Endothelial cell of umbilical vein (primary cell): ENCODE measurements at regions not wholly inside any gene's neighbourhood (a gene's known extent, or its start where the extent isn't known, plus 50 kb on each side); places are given as distances from the start of the nearest gene placed in this dataset.

Experiments used
- BruUV-seq: library from RNA; stranded (reverse); fragments of 400-500 nt; replicated peaks from 2 replicates; lab custom pipeline; 2021; lab: Mats Ljungman, UMichigan
- CTCF ChIA-PET: fragments of 300-600, 350-600 bp; sonication (Branson Sonifier 250); formaldehyde crosslinking; loops from one replicate; lab custom pipeline; 2021; ENCODE audit warnings: antibody characterized with exemption, inconsistent platforms; lab: Charles Lee
- POLR2A ChIA-PET: fragments of 300-600, 350-600 bp; sonication (Branson Sonifier 250); formaldehyde crosslinking; loops from one replicate; lab custom pipeline; 2021; ENCODE audit warnings: antibody characterized with exemption, inconsistent platforms; lab: Charles Lee
- DNase-seq: peaks from one replicate; pipeline ENCODE4 v3.0.0-alpha.2; 2011; ENCODE audit warnings: low read depth, low spot score
- FAIRE-seq: peaks from 2 replicates; lab custom pipeline; 2011; peaks lifted over from hg19 to GRCh38; lab: Jason Lieb, UNC
- H2AFZ ChIP-seq: 2 replicates; pipeline ENCODE4 v1.6.0; 2012; ENCODE audit warnings: low read depth, low read length, control low read depth, inconsistent platforms
- H3K27ac ChIP-seq: 2 replicates; pipeline ENCODE4 v1.5.1; 2011; ENCODE audit warnings: low read depth, mild to moderate bottlenecking, control low read depth, low read length, moderate library complexity; ENCODE audit not compliant: insufficient read depth
- H3K27me3 ChIP-seq, 2 experiments: 2 replicates each; pipeline versions ENCODE4 v1.6.0 to v1.6.1; 2011; ENCODE audit warnings: low read length in 2 of 2, mixed read lengths in 1 of 2; ENCODE audit not compliant: control insufficient read depth in 2 of 2, insufficient read depth in 2 of 2
- H3K36me3 ChIP-seq, 2 experiments: 2 replicates in 1 of 2; 3 replicates in 1 of 2; pipeline ENCODE4 v1.5.1; 2011; ENCODE audit warnings: low read length in 2 of 2, mild to moderate bottlenecking in 1 of 2, moderate library complexity in 1 of 2; ENCODE audit not compliant: control insufficient read depth in 2 of 2, insufficient read depth in 2 of 2; ENCODE audit errors: extremely low read depth in 1 of 2
- H3K4me1 ChIP-seq: 3 replicates; pipeline ENCODE4 v1.5.1; 2011; ENCODE audit warnings: mild to moderate bottlenecking, low read length; ENCODE audit not compliant: control insufficient read depth, insufficient read depth; ENCODE audit errors: extremely low read depth
- H3K4me2 ChIP-seq: 2 replicates; pipeline ENCODE4 v1.6.1; 2011; ENCODE audit warnings: low read length, control low read depth, mixed read lengths; ENCODE audit not compliant: insufficient read depth
- H3K4me3 ChIP-seq, 3 experiments: fragments of 200-600 bp in 1 of 3; sonication (generic), shearing (Covaris generic) in 1 of 3; replicated peaks in 1 of 3; 2 replicates each; pipeline ENCODE4 v1.5.1; 2011 to 2016; ENCODE audit warnings: control low read depth in 3 of 3, low read length in 3 of 3, mild to moderate bottlenecking in 2 of 3, inconsistent platforms in 1 of 3, low read depth in 1 of 3, moderate library complexity in 1 of 3; ENCODE audit not compliant: insufficient read depth in 1 of 3
- H3K79me2 ChIP-seq: 2 replicates; pipeline ENCODE4 v1.6.0; 2012; ENCODE audit warnings: low read length, inconsistent platforms; ENCODE audit not compliant: control insufficient read depth, insufficient read depth
- H3K9ac ChIP-seq: replicated peaks from 2 replicates; pipeline ENCODE3; 2011; ENCODE audit warnings: low read length, control low read depth; ENCODE audit not compliant: insufficient read depth; ENCODE audit errors: extremely low read depth
- H3K9me1 ChIP-seq: replicated peaks from 3 replicates; pipeline ENCODE4 v1.6.0; 2011; ENCODE audit warnings: mild to moderate bottlenecking, low read length; ENCODE audit not compliant: control insufficient read depth, insufficient read depth; ENCODE audit errors: extremely low read depth
- H3K9me3 ChIP-seq: replicated peaks from 2 replicates; pipeline ENCODE4 v1.5.1; 2012; ENCODE audit warnings: low read length, inconsistent platforms; ENCODE audit not compliant: control insufficient read depth, insufficient read depth
- H4K20me1 ChIP-seq: replicated peaks from 2 replicates; pipeline ENCODE3; 2011; ENCODE audit warnings: mild to moderate bottlenecking, low read length; ENCODE audit not compliant: control insufficient read depth, insufficient read depth; ENCODE audit errors: extremely low read depth
- CTCF ChIP-seq, 2 donors: IDR thresholded peaks; 1 replicate in 1 of 2; 2 replicates in 1 of 2; pipeline ENCODE4 v1.5.1; 2011; ENCODE audit warnings: low read length in 2 of 2, mild to moderate bottlenecking in 2 of 2, moderate library complexity in 2 of 2, control low read depth in 1 of 2, inconsistent platforms in 1 of 2, low read depth in 1 of 2; ENCODE audit not compliant: insufficient read depth in 1 of 2; ENCODE audit errors: extremely low read depth in 1 of 2
- EZH2 ChIP-seq: IDR thresholded peaks from 2 replicates; pipeline ENCODE4 v1.6.1; 2012; ENCODE audit warnings: borderline replicate concordance, low read depth, mild to moderate bottlenecking, moderate library complexity, low read length, inconsistent platforms; ENCODE audit not compliant: severe bottlenecking
- FOS ChIP-seq: IDR thresholded peaks from 2 replicates; pipeline ENCODE4 v1.6.1; 2011; ENCODE audit warnings: mild to moderate bottlenecking, low read length, moderate library complexity, borderline replicate concordance; ENCODE audit not compliant: insufficient read depth
- GATA2 ChIP-seq: IDR thresholded peaks from 2 replicates; pipeline ENCODE4 v1.7.0; 2011; ENCODE audit warnings: low read depth, mild to moderate bottlenecking, moderate library complexity, mixed read lengths, low read length; ENCODE audit not compliant: insufficient read length, insufficient read depth
- JUN ChIP-seq: IDR thresholded peaks from 2 replicates; pipeline ENCODE4 v1.6.1; 2011; ENCODE audit warnings: borderline replicate concordance, low read depth; ENCODE audit not compliant: insufficient read length, insufficient read depth
- MAX ChIP-seq: IDR thresholded peaks from 2 replicates; pipeline ENCODE4 v1.6.1; 2011; ENCODE audit not compliant: insufficient read depth, insufficient read length
- MYC ChIP-seq: IDR thresholded peaks from one replicate; pipeline ENCODE4 v1.6.1; 2011; ENCODE audit warnings: mild to moderate bottlenecking, low read depth, low read length
- POLR2A ChIP-seq: IDR thresholded peaks from 2 replicates; pipeline ENCODE4 v1.6.1; 2012; ENCODE audit warnings: low read depth, mild to moderate bottlenecking, control low read depth, low read length
- POLR2AphosphoS5 ChIP-seq: IDR thresholded peaks from 2 replicates; pipeline ENCODE4 v1.6.1; 2012; ENCODE audit warnings: low read depth, mild to moderate bottlenecking, control low read depth, low read length, moderate library complexity; ENCODE audit not compliant: insufficient read depth
- dilution Hi-C: fragments of 300-500 bp; cut with MboI; formaldehyde crosslinking; loops from one replicate; pipeline ENCODE4 v1.15.0; 2019; ENCODE audit warnings: low sequenced_read_pairs; ENCODE audit not compliant: extremely low pct_ligation_motif_present
- intact Hi-C: fragments of 100-400 bp; cut with micrococcal nuclease; formaldehyde crosslinking; loops from one replicate; pipeline ENCODE4 v1.10.0; 2022

GRCh38 chr3:147733217-147733616 is 324.1 kb downstream of the ZIC1 start:
- H3K36me3 ChIP-seq = no peaks in the 10 kb centered on the region
- no peaks in the 10 kb centered on the region for H3K27me3 ChIP-seq
- no peaks in the 10 kb centered on the region for H3K9me3 ChIP-seq
- POLR2A ChIA-PET = interaction anchor here (0.5 kb wide), 1 partner anchor 8 kb away, joined by 3 read pairs; no protein-coding TSS in a partner anchor
- dilution Hi-C loops (no loop called here), intact Hi-C loops (no loop called here)
- no TSS peak for BruUV-seq
- no peaks in the 10 kb centered on the region for H3K4me1 ChIP-seq
- no peak overlapping the region for H3K4me2 ChIP-seq
- CTCF ChIA-PET = interaction anchor here (0.5 to 2.0 kb wide), 5 partner anchors 10 to 185 kb away, joined by 3 to 5 read pairs (median 3); no protein-coding TSS in a partner anchor
- no peak overlapping the region for H2AFZ ChIP-seq
- H3K79me2 ChIP-seq = no peaks in the 10 kb centered on the region
- no peak overlapping the region for H3K4me3 ChIP-seq
- FAIRE-seq (no peak), DNase-seq (no peak)
- no peaks in the 10 kb centered on the region for H3K9me1 ChIP-seq
- no peaks in the 10 kb centered on the region for H4K20me1 ChIP-seq
- no peak overlapping the region for H3K9ac ChIP-seq
- TF ChIP-seq FOS (no peak), EZH2 (no peak), MAX (no peak), MYC (no peak), POLR2AphosphoS5 (no peak), POLR2A (no peak), CTCF (IDR thresholded peaks at IDR 0.05; ENCODE audit: extremely low read depth in 1 of 2, insufficient read depth in 1 of 2, low read depth in 1 of 2, low read length in 2 of 2) (no peak), JUN (no peak), GATA2 (no peak)
- H3K27ac ChIP-seq = no peak overlapping the region
